NCI-H1694 treated with DMSO at 0.1 percent for 48 hours (cell line): ENCODE measurements at regions not wholly inside any gene's neighbourhood (a gene's known extent, or its start where the extent isn't known, plus 50 kb on each side); places are given as distances from the start of the nearest gene placed in this dataset.

ENCODE experiments used
- DNase-seq: peaks from one replicate; lab custom pipeline; 2025; lab: John Stamatoyannopoulos, UW

- DNase-seq: no peak
Observed at GRCh38 chr9:107928701-107929371, 439.3 kb upstream of the KLF4 start.

DNA sequence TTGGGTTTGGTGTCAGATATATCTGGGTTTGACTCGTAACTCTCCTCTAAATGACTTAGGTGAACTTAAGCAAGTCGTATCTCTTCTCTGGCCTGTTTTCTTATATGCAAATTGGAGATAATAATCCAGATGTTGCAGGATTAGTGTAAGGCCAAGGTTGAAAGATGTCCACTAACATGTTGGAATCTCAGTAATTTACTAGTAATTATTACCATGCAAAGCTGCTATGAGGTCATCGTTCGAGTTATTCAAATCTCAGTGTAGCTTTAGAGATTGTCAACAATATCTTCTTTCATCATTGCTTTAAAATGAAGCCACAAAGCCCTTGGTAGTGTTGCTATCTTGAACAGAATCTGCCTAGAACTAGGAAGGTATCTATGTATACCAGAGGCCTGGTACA, 437.7 kb upstream of the KLF4 start:
- no peak for DNase-seq

- no peak for DNase-seq
Observed at GRCh38 chr9:107925749-107926297, 436.3 kb upstream of the KLF4 start.

DNA sequence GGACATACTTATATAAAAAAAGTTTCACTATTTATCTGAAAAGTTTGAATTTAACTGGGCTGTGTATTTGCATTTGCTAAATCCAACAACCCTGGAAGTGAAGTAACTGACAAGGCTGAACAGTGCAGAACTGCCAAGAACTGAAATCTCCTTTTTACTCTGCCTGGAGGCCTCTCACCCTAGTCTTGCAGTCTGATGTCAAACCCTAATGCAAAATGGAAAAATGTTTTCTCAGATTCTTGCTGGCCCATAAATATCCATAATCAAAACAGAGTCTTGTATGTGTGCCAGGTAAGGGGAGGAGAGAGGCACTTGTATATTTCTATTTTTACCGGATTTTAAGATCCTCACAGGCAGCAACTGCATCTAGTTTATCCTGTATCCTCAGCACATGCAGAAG, 432.7 kb upstream of the KLF4 start:
- DNase-seq: no peak

- no peak for DNase-seq
Observed at GRCh38 chr9:107919263-107919662, 429.7 kb upstream of the KLF4 start.

GRCh38 chr9:107918749-107919148, 429.2 kb upstream of the KLF4 start:
- no peak for DNase-seq

- no peak for DNase-seq
Observed at GRCh38 chr9:107914151-107914550, 424.6 kb upstream of the KLF4 start.

DNA sequence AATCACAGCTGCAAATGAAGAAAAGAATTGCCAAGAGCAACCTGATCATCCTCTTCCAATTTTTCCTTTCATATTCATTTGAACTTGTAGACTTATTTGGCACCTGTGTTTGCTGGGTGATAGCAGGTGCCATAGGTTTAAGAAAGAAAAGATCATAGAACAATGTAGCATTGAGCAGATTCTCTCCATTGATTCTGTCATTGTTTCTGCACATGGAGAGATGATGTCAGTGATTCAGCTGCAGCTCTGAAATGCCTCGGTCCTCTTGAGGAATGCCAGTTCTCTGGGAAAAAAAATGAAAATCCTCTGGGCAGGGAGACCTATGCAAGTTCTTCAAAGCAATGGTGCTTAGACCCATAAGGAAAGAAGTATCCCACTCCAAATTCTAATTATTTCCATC, 418.1 kb upstream of the KLF4 start:
- DNase-seq: no peak

GRCh38 chr9:107907255-107907654, 417.7 kb upstream of the KLF4 start:
- DNase-seq: no peak

- DNase-seq: no peak
Observed at GRCh38 chr9:107906074-107906473, 416.5 kb upstream of the KLF4 start.

- peak; percentile 16 for DNase-seq
Observed at GRCh38 chr9:107905308-107906020, 415.9 kb upstream of the KLF4 start.

GRCh38 chr9:107899961-107900330, 410.4 kb upstream of the KLF4 start:
- no peak for DNase-seq

- DNase-seq: no peak
Observed at GRCh38 chr9:107898761-107899160, 409.2 kb upstream of the KLF4 start.

- no peak for DNase-seq
Observed at GRCh38 chr9:107896544-107896943, 407.0 kb upstream of the KLF4 start.

DNA sequence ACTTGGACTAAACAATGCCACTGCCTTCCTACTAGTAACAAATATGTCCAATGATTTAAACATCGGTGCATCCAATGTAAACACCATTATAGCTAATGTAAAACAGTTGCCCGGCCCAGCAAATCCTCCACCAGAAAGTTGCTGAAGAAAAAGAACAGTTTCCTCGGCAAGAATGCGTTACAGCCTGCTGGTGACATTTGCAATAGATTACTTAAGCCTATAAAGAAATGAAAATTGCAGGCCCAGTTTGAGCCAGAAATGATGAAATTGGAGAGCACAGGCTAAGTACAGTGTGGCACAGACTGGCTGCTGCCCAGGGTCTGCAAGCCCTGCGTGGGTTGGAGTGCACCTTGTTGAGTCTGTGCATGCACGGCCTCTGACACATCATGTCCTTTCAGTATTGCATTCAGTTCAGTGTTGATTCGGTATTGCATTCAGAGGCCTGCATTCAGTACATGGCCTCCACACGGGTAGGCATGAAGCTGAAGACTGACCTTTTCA, 406.0 kb upstream of the KLF4 start:
- no peak for DNase-seq

GRCh38 chr9:107894572-107895261, 405.1 kb upstream of the KLF4 start:
- no peak for DNase-seq

DNA sequence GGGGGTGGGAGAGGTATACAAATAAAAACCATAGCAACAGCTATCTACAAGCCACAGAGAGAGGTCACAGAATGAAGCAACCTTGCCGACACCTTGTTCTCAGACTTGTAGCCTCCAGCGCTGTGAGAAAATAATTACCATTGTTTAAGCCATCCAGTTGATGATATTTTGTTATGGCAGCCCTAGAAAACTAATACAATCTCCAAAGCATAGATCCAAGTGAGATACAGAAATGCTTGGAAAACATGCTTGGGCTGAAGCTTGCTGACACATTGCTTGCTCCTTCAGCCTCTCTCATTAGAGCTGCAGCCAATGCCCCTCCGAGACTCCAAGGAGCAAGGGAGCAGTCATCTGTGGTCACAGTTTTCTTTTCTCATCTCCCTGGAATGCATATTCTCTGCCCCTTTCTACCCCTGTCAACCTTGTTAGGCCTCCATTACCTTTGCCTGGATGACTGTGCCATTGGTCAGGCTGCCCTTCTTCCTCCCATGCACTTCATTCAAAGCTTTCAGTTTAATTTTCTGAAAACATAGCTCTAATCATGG, 401.4 kb upstream of the KLF4 start:
- DNase-seq: no peak

DNA sequence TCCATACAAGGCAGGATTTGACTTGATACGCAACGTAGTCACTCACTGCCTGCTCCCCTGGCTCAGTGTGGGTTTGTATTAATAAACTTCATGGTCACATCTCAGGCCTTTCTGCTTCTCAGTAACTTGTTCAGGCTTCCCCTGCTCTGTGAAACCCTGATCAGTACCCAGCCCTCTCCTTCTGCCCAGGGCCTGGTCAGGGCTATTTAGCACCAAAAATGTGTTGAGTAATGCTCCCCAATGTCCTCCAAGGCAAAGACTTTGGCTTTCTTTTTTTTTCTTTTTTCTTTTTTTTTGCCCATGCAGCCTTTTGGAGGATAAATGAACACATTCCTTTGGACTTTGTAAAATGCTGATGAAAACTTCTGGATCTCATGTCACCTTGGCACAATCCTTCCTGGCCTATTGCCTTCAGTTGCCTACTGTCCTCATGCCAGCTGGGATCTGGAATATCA, 399.2 kb upstream of the KLF4 start:
- DNase-seq: no peak

DNA sequence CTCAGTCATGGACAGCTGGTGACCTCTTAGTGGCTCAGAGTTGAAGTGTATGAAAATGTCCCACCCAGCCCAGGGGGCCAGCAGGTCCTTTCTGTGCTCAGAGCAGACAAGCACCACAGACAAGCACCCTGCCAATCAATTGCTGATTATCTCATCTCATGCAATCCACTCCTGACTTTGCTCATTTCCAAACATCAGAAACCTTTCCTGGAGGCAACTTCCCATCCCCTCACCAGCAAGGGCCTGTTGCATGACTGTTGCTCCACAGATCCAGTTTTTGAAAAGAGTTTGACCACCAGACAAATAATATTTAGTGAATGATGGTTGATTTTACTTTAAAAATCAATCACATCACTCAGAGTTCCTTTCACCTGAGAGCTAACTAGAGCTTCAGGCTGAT, 397.3 kb upstream of the KLF4 start:
- no peak for DNase-seq

- DNase-seq: no peak
Observed at GRCh38 chr9:107883496-107884124, 394.0 kb upstream of the KLF4 start.

DNA sequence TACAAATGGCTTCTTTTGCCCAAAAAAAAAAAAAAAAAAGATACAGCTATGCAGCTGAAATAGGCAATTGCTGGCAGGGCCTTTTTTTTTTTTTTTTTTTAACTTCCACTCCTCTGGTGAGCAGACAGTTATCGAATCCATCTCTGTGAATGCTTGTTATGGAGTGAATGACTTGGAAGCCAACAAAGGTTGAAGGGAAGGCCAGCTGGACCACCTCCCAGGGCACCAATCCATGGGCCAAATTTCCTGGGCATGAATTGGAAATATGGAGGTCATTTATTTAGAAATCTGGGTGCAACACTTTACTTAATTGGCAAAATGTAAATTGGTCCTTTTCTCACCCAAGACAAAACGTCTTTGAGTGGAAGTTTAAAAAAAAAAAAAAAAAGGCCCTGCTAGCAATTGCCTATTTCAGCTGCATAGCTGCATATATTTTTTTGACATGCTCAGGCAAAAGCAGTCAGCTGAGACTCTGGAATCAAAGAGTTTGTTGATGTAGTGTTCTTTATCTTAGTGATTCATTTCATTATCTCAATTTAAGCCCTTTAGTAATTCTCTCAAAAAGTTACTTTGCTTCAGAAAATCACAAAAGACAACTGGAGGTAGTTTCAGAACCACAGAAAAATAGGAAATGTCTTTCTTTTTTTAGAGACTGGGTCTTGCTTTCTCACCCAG, 392.2 kb upstream of the KLF4 start:
- DNase-seq: no peak
